Pancreas (tissue), 10 donors: ENCODE measurements at regions not wholly inside any gene's neighbourhood (a gene's known extent, or its start where the extent isn't known, plus 50 kb on each side); places are given as distances from the start of the nearest gene placed in this dataset.

Experiments
- ATAC-seq, 4 donors: fragments of 200-7000 bp; cut with Tn5 transposase; one replicate each; pipeline versions ENCODE4 v1.8.0 to v1.9.1; 2020; ENCODE audit warnings: mild to moderate bottlenecking in 4 of 4, moderate library complexity in 4 of 4
- DNase-seq, 6 donors: peaks; one replicate each; pipeline ENCODE4 v3.0.0-alpha.2; 2020
- FAIRE-seq: peaks from 2 replicates; lab custom pipeline; 2012; peaks lifted over from hg19 to GRCh38; lab: Jason Lieb, UNC
- H3K27ac ChIP-seq, 4 donors: fragments of 200-600 bp; sonication (generic); 1 replicate in 3 of 4; 2 replicates in 1 of 4; pipeline versions ENCODE4 v1.5.0 to v1.8.0; 2020
- H3K27me3 ChIP-seq, 4 donors: fragments of 200-600 bp; one replicate each; pipeline ENCODE4 v1.8.0; 2021
- H3K36me3 ChIP-seq, 3 donors: fragments of 200-600 bp; sonication (generic) in 1 of 3; one replicate each; pipeline versions ENCODE4 v1.5.0 to v1.8.0; 2020 to 2021
- H3K4me1 ChIP-seq, 3 donors: fragments of 200-600 bp; one replicate each; pipeline ENCODE4 v1.8.0; 2021
- H3K4me3 ChIP-seq, 4 donors: fragments of 200-600 bp; sonication (generic) in 2 of 4; one replicate each; pipeline versions ENCODE4 v1.5.0 to v1.8.0; 2020 to 2021
- H3K9me3 ChIP-seq, 4 donors: fragments of 200-600 bp; one replicate each; pipeline ENCODE4 v1.8.0; 2021
- WGBS, 2 donors: extraction: QIAGEN DNeasy Blood & Tissue Kit; methylation state at CpG; one replicate each; pipeline ENCODE4 v1.1.7; 2013; 5-methylcytosine and 5-hydroxymethylcytosine counted together
- intact Hi-C, 3 donors: fragments of 100-400 bp; cut with DNase I; formaldehyde crosslinking; loops; one replicate each; pipeline versions ENCODE4 v1.11.1 to v1.14.2; 2022
- TF ChIP-seq, protein P1 (sequence below), 4 donors: fragments of 200-600 bp; sonication (generic) in 3 of 4; IDR thresholded peaks; one replicate each; pipeline versions ENCODE4 v1.5.0 to v1.8.0; 2021; ENCODE audit warnings: antibody characterized with exemption in 4 of 4
- donor health status: healthy with polysubstance abuse.
- donor health status: DM: no; HTN: no; CAD: no; lungs with moderate emphysema.
- donor health status: DM: no; HTN: no; CAD: no.
- donor health status: control.
- donor health status: control.
- donor health status: Bipolar disorder and iron deficiency.
- donor health status: DM: yes; HTN: yes; CAD: no.
- donor health status: DM: no; HTN: no; CAD: no.
- donor health status: DM: no; HTN: no; CAD: no.
- donor health status: DM: yes; HTN: yes; CAD: no.

DNA sequence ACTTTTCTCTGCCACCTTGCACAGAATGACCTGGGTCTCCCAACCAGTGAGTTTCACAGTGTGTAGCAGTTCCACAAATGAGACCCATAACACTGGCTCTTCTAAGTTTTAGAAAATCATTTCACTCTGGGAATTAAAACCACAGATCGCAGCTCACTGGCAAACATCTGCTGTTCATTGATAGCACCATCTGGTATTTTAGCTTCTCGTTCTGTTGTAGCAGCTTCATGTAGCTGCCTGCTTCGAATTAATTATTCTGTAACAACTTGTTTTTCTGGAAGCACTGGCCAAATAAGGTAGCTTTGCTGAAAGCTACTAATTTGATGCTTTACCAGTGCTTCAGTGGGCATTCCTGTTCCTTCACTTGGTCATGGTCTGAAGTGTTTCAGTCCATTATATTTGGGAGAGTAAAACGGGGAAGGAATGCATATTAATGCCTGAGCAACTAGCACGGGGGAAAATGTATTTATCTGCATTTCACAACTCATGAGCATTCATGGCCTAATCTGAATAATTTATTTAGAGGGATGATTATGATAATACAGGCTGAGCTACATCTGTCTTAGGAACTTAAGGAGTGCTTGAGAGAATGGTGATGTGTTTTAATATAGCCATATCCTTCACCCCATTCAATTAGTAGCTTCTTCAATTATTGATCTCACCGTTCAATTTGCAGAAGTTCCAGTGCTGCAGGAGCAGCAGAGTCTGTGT is 447.4 kb downstream of the XPNPEP1 start:
- 66 to 72% methylated on average over 6 of the region's 6 CpGs for WGBS, 2 donors
- Histone ChIP-seq H3K4me1 (no peaks in the 10 kb centered on the region), H3K27ac (no peak overlapping the region), H3K27me3 (no peaks in the 10 kb centered on the region), H3K9me3 (peaks cover 0 to 4% (median 0%) of the 10 kb centered on the region in 4 donors), H3K36me3 (no peaks in the 10 kb centered on the region), H3K4me3 (no peak overlapping the region)
- intact Hi-C loops = no loop called here
- FAIRE-seq (no peak), ATAC-seq (no peak), DNase-seq (no peak)
- TF ChIP-seq, protein P1, sequence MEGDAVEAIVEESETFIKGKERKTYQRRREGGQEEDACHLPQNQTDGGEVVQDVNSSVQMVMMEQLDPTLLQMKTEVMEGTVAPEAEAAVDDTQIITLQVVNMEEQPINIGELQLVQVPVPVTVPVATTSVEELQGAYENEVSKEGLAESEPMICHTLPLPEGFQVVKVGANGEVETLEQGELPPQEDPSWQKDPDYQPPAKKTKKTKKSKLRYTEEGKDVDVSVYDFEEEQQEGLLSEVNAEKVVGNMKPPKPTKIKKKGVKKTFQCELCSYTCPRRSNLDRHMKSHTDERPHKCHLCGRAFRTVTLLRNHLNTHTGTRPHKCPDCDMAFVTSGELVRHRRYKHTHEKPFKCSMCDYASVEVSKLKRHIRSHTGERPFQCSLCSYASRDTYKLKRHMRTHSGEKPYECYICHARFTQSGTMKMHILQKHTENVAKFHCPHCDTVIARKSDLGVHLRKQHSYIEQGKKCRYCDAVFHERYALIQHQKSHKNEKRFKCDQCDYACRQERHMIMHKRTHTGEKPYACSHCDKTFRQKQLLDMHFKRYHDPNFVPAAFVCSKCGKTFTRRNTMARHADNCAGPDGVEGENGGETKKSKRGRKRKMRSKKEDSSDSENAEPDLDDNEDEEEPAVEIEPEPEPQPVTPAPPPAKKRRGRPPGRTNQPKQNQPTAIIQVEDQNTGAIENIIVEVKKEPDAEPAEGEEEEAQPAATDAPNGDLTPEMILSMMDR (IDR thresholded peaks at IDR 0.05) = no peak

DNA sequence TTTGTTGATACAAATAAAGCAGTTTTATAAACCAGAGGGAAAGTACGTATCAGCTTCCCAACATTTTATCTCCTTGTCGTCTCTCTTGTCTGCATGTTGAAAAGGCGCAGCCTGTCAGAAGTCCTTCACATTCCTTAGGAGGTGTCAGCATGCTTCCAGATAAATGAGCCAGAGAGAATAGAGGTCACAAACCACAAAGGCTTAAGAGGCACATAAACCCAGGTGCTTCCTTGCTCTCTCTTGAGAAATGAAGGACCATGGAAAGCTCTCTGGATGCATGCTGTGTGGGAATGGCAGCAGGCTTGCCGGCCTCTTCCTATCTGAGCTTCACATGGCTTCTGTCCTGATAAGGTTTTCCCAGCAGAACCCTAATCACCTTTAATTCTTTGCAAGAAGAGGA is 448.5 kb downstream of the XPNPEP1 start:
- intact Hi-C loops = no loop called here
- no peak for ATAC-seq
- FAIRE-seq = no peak
- Histone ChIP-seq H3K27me3 (no peaks in the 10 kb centered on the region), H3K4me1 (no peaks in the 10 kb centered on the region), H3K9me3 (peaks cover 0 to 4% (median 0%) of the 10 kb centered on the region in 4 donors), H3K4me3 (no peak overlapping the region), H3K36me3 (no peaks in the 10 kb centered on the region), H3K27ac (no peak overlapping the region)
- no peak for DNase-seq
- TF ChIP-seq, protein P1 (IDR thresholded peaks at IDR 0.05) = no peak
- 37 to 47% methylated on average over 4 of the region's 4 CpGs for WGBS, 2 donors

DNA sequence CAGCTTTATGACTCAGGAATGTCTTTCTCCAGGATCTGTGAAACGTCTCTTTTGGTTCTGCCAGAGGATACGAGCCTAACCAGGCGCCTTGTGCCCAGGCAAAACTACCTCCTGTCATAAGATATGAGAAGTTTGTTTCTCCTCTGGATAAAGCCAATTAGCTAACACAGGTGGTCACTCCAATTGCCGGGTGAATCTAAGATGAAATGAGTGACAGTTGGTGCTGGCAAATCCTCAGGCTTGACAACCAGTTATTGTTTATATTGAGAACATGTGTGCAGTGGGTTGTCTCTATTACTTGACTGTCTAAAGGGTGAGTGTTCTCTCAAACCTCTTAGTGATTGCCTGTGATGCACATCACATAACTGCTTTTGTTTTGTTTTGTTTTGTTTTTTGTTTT is 449.1 kb downstream of the XPNPEP1 start:
- Histone ChIP-seq H3K27me3 (no peaks in the 10 kb centered on the region), H3K27ac (no peak overlapping the region), H3K9me3 (peaks cover 0 to 3% (median 0%) of the 10 kb centered on the region in 4 donors), H3K4me1 (no peaks in the 10 kb centered on the region), H3K4me3 (no peak overlapping the region), H3K36me3 (no peaks in the 10 kb centered on the region)
- whole genome bisulfite sequencing, 2 donors = 44 to 55% methylated on average over 4 of the region's 4 CpGs
- TF ChIP-seq, protein P1 (IDR thresholded peaks at IDR 0.05) = no peak
- ATAC-seq (no peak), FAIRE-seq (no peak), DNase-seq (no peak)
- intact Hi-C loops = no loop called here

DNA sequence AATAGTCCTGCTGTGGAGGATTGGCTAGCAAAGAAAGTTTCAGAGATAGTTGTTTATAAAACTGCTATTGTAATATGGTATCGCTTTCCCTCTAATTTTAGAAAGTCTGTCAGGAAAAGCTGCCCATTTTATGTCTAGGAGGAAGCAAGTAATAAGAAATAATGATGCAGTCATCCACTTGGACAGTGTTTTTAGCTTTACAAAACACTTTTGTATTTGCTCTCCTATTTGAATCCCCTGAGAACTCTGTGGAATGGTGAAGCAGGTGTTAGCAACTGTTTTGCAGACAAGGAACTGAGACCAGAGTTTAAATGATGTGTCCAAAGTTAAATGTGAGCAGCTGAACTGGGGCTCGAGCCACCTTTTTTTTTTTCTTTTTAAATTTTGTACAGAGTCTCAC is 455.8 kb downstream of the XPNPEP1 start:
- Histone ChIP-seq H3K4me3 (no peak overlapping the region), H3K9me3 (no peaks in the 10 kb centered on the region), H3K4me1 (no peaks in the 10 kb centered on the region), H3K36me3 (no peaks in the 10 kb centered on the region), H3K27ac (no peak overlapping the region), H3K27me3 (no peaks in the 10 kb centered on the region)
- 70 to 80% methylated on average over 2 of the region's 2 CpGs for WGBS, 2 donors
- TF ChIP-seq, protein P1 (IDR thresholded peaks at IDR 0.05) = no peak
- DNase-seq = no peak
- no peak for ATAC-seq
- intact Hi-C loops = no loop called here
- no peak for FAIRE-seq

DNA sequence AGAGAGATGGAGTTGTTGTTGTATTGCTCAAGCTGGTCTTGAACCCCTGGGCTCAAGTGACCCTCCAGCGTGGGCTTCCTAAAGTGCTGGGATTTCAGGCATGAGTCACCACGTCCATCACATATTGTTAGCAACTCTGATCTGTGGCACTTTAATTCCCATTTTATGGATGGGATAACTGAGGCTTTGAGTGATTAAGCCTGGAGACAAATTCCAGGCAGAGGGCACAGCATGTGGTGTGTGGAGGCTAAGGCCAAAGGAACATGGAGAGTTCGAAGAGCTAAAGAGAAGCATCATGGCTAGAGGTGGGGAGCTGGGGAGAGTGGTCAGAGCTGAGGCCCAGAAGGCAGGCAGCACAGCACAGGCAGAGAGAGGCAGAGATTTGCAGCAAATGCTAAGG is 458.4 kb downstream of the XPNPEP1 start:
- no peak overlapping the region for H3K27ac ChIP-seq
- TF ChIP-seq, protein P1 (IDR thresholded peaks at IDR 0.05) = no peak
- ATAC-seq (no peak), DNase-seq (no peak), FAIRE-seq (no peak)
- 82 to 98% methylated on average over 3 of the region's 3 CpGs for WGBS, 2 donors
- H3K4me3 ChIP-seq = no peak overlapping the region
- H3K4me1 ChIP-seq = no peaks in the 10 kb centered on the region
- intact Hi-C loops = no loop called here
- H3K36me3 ChIP-seq = no peaks in the 10 kb centered on the region
- H3K9me3 ChIP-seq = no peaks in the 10 kb centered on the region
- no peaks in the 10 kb centered on the region for H3K27me3 ChIP-seq
